CD4-positive, alpha-beta T cell treated with Interleukin-4 for 4 hours (primary cell): ENCODE measurements at regions not wholly inside any gene's neighbourhood (a gene's known extent, or its start where the extent isn't known, plus 50 kb on each side); places are given as distances from the start of the nearest gene placed in this dataset.

Experiments used
- DNase-seq: peaks from one replicate; pipeline ENCODE4 v3.0.0-alpha.2; 2020

GRCh38 chr2:123209202-123209601 lies 815.9 kb upstream of the CNTNAP5 start:
- DNase-seq, result no peak

DNA sequence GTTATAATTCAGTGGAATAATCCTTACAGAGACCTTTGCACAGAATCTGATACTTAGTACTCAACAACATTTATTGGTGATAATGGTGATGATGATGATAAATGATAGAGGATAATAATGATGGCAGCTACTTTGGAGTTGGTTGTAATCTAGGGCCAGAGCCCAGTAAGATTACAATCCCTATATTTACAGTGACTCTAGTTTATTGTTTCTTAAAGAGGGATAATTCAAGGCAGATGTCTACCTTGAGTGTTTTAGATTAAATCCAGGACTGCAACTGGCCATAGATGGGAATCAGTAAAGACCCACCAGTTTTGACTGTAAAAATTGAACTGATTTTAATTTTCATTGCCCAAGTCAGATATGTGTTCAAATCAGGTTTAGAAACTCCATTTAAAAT lies 813.9 kb upstream of the CNTNAP5 start:
- DNase-seq, result no peak

GRCh38 chr2:123245156-123245555 lies 779.9 kb upstream of the CNTNAP5 start:
- DNase-seq, result no peak

DNA sequence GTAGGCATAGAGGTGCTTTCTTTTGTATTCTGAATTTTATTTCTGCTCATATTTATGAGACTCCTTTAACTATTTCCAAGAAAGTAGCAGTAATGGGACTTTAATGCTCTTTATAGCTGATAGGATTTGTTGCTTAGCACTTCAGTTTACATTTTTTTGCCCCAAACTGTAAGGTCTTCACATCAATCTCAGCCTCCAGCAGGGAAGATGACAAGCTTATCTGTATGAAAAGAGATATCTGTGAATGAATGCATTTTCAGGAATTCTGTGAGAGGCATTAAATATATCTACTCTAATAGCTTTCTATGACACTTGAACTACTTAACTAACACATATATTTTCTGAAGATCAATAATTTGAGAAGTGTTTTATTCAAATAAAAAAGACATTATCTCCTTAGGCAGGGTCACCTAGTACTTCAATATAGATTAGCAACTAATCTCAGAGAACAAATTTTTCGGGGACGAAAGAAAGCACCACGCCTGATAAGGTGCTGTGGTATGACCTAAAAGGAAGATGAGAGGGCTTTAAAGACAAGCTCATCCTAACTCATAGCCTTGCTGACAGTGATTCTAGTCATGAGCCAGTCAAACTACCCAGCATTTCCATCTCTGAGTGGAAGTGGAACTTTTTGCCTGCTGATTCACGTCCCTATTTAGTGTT lies 766.1 kb upstream of the CNTNAP5 start:
- DNase-seq, result no peak

DNA sequence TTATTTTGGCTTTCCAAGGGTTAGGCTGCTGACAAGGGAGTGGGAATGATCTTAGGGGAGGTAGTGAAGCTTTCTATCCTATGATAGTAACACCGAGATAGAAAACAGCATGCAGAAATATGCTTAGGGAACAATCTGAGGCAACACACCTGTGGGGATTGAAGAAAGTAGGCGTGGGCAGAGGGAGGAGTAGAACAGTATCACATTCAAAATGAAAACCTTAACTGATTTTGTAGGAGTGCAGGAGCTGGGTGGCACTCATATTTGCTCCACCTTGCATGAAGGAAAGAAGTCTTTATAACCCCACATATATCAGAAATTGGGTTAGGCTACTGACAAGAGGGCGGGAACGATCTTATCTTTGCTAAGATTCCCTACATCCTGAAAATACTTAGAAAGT lies 762.2 kb upstream of the CNTNAP5 start:
- no peak for DNase-seq

GRCh38 chr2:123283431-123283830 lies 741.7 kb upstream of the CNTNAP5 start:
- DNase-seq, result no peak

DNA sequence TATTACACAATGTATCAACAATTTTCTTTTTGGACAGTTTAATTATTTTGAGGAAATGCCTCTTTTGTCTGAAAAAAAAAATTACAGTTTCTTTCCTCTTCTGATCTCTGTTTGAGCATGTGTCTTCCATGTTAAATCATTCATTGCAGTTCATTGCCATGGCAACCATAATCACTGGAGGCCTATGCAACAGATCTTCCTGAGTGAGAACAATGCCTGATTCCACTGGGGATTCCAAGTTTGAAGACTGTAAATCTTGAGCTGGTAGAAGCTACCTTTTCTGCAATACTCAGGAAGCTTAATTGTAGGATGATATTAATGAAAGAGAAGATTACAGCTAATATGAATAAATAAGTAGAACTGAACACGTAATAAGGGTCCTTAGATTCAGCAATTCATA lies 721.4 kb upstream of the CNTNAP5 start:
- DNase-seq, result no peak
